ENCODE measurements at regions not wholly inside any gene's neighbourhood (a gene's known extent, or its start where the extent isn't known, plus 50 kb on each side); places are given as distances from the start of the nearest gene placed in this dataset.
"Not testable (repeated sequence)": the region's sequence is repeated elsewhere in the genome, so short reads cannot be mapped to it uniquely, and the experiment has no call there.

DNA sequence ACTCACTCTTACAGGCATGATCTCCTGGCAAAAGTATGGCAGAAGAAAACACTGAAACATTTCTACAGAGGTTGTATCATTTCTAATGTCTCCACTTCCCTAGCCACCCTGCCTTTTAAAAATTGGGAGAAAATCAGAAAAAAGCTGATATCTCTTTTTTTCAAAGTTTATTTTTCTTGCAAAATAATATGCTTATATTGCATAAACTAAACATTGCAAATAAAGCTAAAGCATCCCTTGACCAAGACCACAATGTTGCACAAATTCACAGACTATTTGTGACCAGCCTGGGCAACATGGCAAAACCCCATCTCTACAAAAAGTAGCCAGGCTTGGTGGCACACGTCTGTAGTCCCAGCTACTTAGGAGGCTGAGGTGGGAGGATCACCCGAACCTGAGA, 183.3 kb upstream of the ELAVL2 start:
- H3K4me2 ChIP-seq = no peak overlapping the region
- no peaks in the 10 kb centered on the region for H4K20me1 ChIP-seq
- H3K4me3 ChIP-seq = no peak overlapping the region
- no peak for TF ChIP-seq Cebpa-rat (IDR thresholded peaks at IDR 0.05)
- no peak overlapping the region for H3K27ac ChIP-seq
- H3K27me3 ChIP-seq = no peaks in the 10 kb centered on the region
- no peaks in the 10 kb centered on the region for H3K36me3 ChIP-seq
- H3K9ac ChIP-seq = no peak overlapping the region
- no peaks in the 10 kb centered on the region for H3K9me3 ChIP-seq (replicated peaks in 1 of 11)
- peaks cover 0 to 7% (median 0%) of the 10 kb centered on the region in 10 experiments; a peak in 2 of 20 replicates for H3K4me1 ChIP-seq

DNA sequence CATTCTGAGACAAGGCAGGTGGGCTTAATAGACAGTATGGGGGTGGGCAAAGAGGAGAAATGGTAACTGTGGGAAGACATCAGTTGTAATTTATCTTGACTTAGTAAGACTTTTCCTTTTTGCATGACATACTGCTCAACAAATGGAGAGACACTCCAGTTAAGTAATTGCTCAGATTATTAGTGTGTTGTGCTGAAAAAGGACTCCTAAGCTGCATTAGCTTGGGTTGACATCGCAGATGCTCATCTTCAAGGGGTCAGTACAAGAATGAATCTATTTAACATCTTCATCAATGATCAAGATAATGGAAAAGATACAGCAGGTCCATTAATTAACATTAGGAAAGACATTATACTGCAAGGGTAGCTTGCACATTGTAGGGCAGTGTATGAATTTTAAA, 181.1 kb upstream of the ELAVL2 start:
- Histone ChIP-seq H3K4me3 (no peak overlapping the region), H3K9me3 (replicated peaks in 1 of 11) (no peaks in the 10 kb centered on the region), H3K27me3 (no peaks in the 10 kb centered on the region), H3K4me2 (no peak overlapping the region), H4K20me1 (no peaks in the 10 kb centered on the region), H3K4me1 (peaks cover 0 to 7% (median 0%) of the 10 kb centered on the region in 10 experiments; a peak in 2 of 20 replicates), H3K36me3 (no peaks in the 10 kb centered on the region), H3K27ac (no peak overlapping the region), H3K9ac (no peak overlapping the region)
- no peak for TF ChIP-seq Cebpa-rat (IDR thresholded peaks at IDR 0.05)

DNA sequence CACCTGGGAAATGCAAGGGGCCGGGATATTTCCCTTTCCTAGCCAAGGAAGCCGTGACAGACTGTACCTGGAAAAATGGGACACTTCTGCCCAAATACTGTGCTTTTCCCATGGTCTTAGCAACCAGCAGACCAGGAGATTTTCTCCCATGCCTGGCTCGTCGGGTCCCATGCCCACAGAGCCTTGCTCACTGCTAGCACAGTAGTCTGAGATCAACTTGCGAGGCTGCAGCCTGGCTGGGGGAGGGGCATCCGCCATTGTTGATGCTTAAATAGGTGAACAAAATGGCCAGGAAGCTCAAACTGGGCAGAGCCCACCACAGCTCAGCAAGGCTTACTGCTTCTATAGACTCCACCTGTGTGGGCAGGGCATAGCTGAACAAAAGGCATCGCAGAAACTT, 165.8 kb upstream of the ELAVL2 start:
- H4K20me1 ChIP-seq; H3K27ac ChIP-seq; H3K4me2 ChIP-seq; H3K9me3 ChIP-seq (replicated peaks in 1 of 11); H3K27me3 ChIP-seq; H3K4me1 ChIP-seq; H3K36me3 ChIP-seq; H3K9ac ChIP-seq; H3K4me3 ChIP-seq: not testable (repeated sequence)

- Histone ChIP-seq H3K4me1 (no peaks in the 10 kb centered on the region), H3K36me3 (no peaks in the 10 kb centered on the region), H3K4me3 (no peak overlapping the region), H3K27ac (no peak overlapping the region), H3K27me3 (no peaks in the 10 kb centered on the region), H3K4me2 (no peak overlapping the region), H4K20me1 (no peaks in the 10 kb centered on the region), H3K9me3 (replicated peaks in 1 of 11) (no peaks in the 10 kb centered on the region), H3K9ac (no peak overlapping the region)
- TF ChIP-seq Cebpa-rat (IDR thresholded peaks at IDR 0.05) = no peak
Measured at GRCh38 chr9:23979491-23979890, 153.5 kb upstream of the ELAVL2 start.

GRCh38 chr9:23962101-23962500, 136.1 kb upstream of the ELAVL2 start:
- Histone ChIP-seq H3K4me3 (no peak overlapping the region), H3K27me3 (no peaks in the 10 kb centered on the region), H3K4me1 (no peaks in the 10 kb centered on the region), H3K27ac (no peak overlapping the region), H3K36me3 (no peaks in the 10 kb centered on the region), H4K20me1 (no peaks in the 10 kb centered on the region), H3K4me2 (no peak overlapping the region), H3K9ac (no peak overlapping the region), H3K9me3 (replicated peaks in 1 of 11) (0 out of 22 replicates have a peak, but pooled peaks cover 0 to 5% (median 0%) of the 10 kb centered on the region in 11 experiments)
- TF ChIP-seq Cebpa-rat (IDR thresholded peaks at IDR 0.05) = no peak

- H3K27me3 ChIP-seq = no peaks in the 10 kb centered on the region
- H3K9me3 ChIP-seq (replicated peaks in 1 of 11) = no peaks in the 10 kb centered on the region
- H4K20me1 ChIP-seq = no peaks in the 10 kb centered on the region
- no peak overlapping the region for H3K4me2 ChIP-seq
- H3K27ac ChIP-seq = no peak overlapping the region
- no peaks in the 10 kb centered on the region for H3K36me3 ChIP-seq
- no peaks in the 10 kb centered on the region for H3K4me1 ChIP-seq
- no peak overlapping the region for H3K4me3 ChIP-seq
- no peak for TF ChIP-seq Cebpa-rat (IDR thresholded peaks at IDR 0.05)
- H3K9ac ChIP-seq = no peak overlapping the region
Measured at GRCh38 chr9:23945897-23946296, 119.9 kb upstream of the ELAVL2 start.

GRCh38 chr9:23941051-23941450, 115.0 kb upstream of the ELAVL2 start:
- no peak overlapping the region for H3K9ac ChIP-seq
- H3K4me3 ChIP-seq = no peak overlapping the region
- no peaks in the 10 kb centered on the region for H3K27me3 ChIP-seq
- H3K4me2 ChIP-seq = no peak overlapping the region
- H3K27ac ChIP-seq = no peak overlapping the region
- no peak for TF ChIP-seq Cebpa-rat (IDR thresholded peaks at IDR 0.05)
- H3K9me3 ChIP-seq (replicated peaks in 1 of 11) = no peaks in the 10 kb centered on the region
- no peaks in the 10 kb centered on the region for H3K4me1 ChIP-seq
- H4K20me1 ChIP-seq = no peaks in the 10 kb centered on the region
- H3K36me3 ChIP-seq = no peaks in the 10 kb centered on the region

DNA sequence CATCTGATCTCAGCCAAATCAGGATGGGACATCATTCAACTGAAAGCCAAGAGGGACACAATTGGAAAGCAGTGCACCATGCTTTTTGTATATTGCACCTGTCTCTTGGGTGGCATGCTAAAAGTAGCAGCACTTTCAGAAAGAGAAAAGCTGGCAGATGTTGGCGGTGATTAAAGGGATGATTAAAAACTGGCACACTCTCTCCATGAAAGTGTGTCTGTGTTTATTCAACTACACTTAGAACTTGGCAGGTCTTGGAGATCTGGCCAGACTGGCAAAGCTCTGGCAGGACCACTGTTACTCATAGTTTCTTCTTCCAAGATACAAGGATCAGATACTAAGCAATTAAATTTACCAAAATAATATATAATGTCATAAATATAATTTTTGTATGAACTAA, 112.9 kb upstream of the ELAVL2 start:
- H3K9ac ChIP-seq = no peak overlapping the region
- no peaks in the 10 kb centered on the region for H3K4me1 ChIP-seq
- no peak for TF ChIP-seq Cebpa-rat (IDR thresholded peaks at IDR 0.05)
- H4K20me1 ChIP-seq = no peaks in the 10 kb centered on the region
- no peak overlapping the region for H3K4me3 ChIP-seq
- H3K27ac ChIP-seq = no peak overlapping the region
- no peaks in the 10 kb centered on the region for H3K27me3 ChIP-seq
- no peak overlapping the region for H3K4me2 ChIP-seq
- H3K36me3 ChIP-seq = no peaks in the 10 kb centered on the region
- H3K9me3 ChIP-seq (replicated peaks in 1 of 11) = no peaks in the 10 kb centered on the region

DNA sequence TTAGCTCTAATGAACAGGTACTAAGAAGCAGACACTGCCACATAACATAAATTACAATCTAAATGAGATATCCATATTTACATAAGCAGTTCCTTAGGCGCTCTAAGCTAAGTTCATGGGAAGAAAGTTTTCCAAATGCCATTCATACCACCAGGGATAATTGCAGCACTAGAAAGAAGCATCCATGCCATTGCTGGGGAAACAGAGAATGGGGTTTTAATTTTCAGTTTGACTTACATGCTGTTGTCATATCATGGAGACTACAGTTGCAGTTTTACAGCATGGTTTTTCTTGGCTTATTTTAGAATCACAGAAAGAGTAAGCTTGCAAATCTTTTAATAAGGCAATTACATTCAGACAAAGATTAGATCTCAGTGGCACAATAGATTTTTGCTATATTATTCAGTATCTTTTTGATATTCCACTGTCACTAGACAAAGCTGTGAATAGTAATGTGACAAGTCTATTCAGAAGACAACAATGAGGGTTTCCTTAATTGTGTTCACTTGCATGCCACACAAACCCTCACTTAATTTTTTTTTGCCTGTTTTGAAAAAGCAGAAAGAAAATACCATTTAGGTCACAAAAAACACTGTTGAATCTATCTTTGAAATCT, 108.4 kb upstream of the ELAVL2 start:
- H3K27ac ChIP-seq = no peak overlapping the region
- no peaks in the 10 kb centered on the region for H3K9me3 ChIP-seq (replicated peaks in 1 of 11)
- H3K27me3 ChIP-seq = no peaks in the 10 kb centered on the region
- H4K20me1 ChIP-seq = no peaks in the 10 kb centered on the region
- no peaks in the 10 kb centered on the region for H3K4me1 ChIP-seq
- no peak overlapping the region for H3K4me2 ChIP-seq
- H3K9ac ChIP-seq = no peak overlapping the region
- no peak for TF ChIP-seq Cebpa-rat (IDR thresholded peaks at IDR 0.05)
- H3K36me3 ChIP-seq = no peaks in the 10 kb centered on the region
- H3K4me3 ChIP-seq = no peak overlapping the region

GRCh38 chr9:23933348-23933747, 107.3 kb upstream of the ELAVL2 start:
- Histone ChIP-seq H3K4me1 (no peaks in the 10 kb centered on the region), H3K4me2 (no peak overlapping the region), H3K36me3 (no peaks in the 10 kb centered on the region), H3K9me3 (replicated peaks in 1 of 11) (no peaks in the 10 kb centered on the region), H3K27ac (no peak overlapping the region), H4K20me1 (no peaks in the 10 kb centered on the region), H3K9ac (no peak overlapping the region), H3K4me3 (no peak overlapping the region), H3K27me3 (no peaks in the 10 kb centered on the region)
- TF ChIP-seq Cebpa-rat (IDR thresholded peaks at IDR 0.05) = no peak

Measured in BLaER1 treated with 17β-estradiol and CSF1 and Interleukin-3, amounts not matched to agents 10 nM and 100 nM (cell line).